HepG2 (cell line): ENCODE measurements at regions not wholly inside any gene's neighbourhood (a gene's known extent, or its start where the extent isn't known, plus 50 kb on each side); places are given as distances from the start of the nearest gene placed in this dataset.

Experiments used
- CREB1 ChIP-seq, 2 experiments: fragments of 450-650 bp in 1 of 2; IDR thresholded peaks; 2 replicates each; pipeline ENCODE4 v1.6.1; 2016 to 2017; ENCODE audit warnings: control low read depth in 1 of 2, mild to moderate bottlenecking in 1 of 2, missing compliant biosample characterization in 1 of 2, missing genetic modification characterization in 1 of 2
- EP300 ChIP-seq, 3 experiments: sonication (generic) in 1 of 3; formaldehyde crosslinking in 1 of 3; IDR thresholded peaks; 2 replicates each; pipeline versions ENCODE4 v1.5.1 to v1.6.1; 2011 to 2020; ENCODE audit warnings: low read depth in 2 of 3, low read length in 2 of 3, borderline replicate concordance in 1 of 3, improper control_type of control experiment in 1 of 3, mild to moderate bottlenecking in 1 of 3, missing genetic modification reagents in 1 of 3, moderate library complexity in 1 of 3
- PRMT3 ChIP-seq: sonication (generic); formaldehyde crosslinking; IDR thresholded peaks from 2 replicates; pipeline ENCODE4 v1.8.1; 2022; ENCODE audit warnings: low read depth, mild to moderate bottlenecking, moderate library complexity, missing genetic modification reagents, borderline replicate concordance
- TAF1 ChIP-seq: sonication (generic); formaldehyde crosslinking; IDR thresholded peaks from 2 replicates; pipeline ENCODE4 v1.4.0; 2020; ENCODE audit warnings: missing genetic modification reagents

- TF ChIP-seq CREB1 (IDR thresholded peaks at IDR 0.05) (no peak), CREB1 (CRISPR knock-in tag; IDR thresholded peaks at IDR 0.05) (no peak), PRMT3 (CRISPR knock-in tag) (no peak), EP300 (IDR thresholded peaks at IDR 0.05; ENCODE audit: low read depth in 2 of 2, low read length in 2 of 2) (no peak), EP300 (CRISPR knock-in tag; IDR thresholded peaks at IDR 0.05; ENCODE audit: borderline replicate concordance) (no peak), TAF1 (no peak)
Observed at GRCh38 chrX:121160987-121161386, 113.6 kb downstream of the GLUD2 start.
